ENCODE measurements at regions not wholly inside any gene's neighbourhood (a gene's known extent, or its start where the extent isn't known, plus 50 kb on each side); places are given as distances from the start of the nearest gene placed in this dataset.

DNA sequence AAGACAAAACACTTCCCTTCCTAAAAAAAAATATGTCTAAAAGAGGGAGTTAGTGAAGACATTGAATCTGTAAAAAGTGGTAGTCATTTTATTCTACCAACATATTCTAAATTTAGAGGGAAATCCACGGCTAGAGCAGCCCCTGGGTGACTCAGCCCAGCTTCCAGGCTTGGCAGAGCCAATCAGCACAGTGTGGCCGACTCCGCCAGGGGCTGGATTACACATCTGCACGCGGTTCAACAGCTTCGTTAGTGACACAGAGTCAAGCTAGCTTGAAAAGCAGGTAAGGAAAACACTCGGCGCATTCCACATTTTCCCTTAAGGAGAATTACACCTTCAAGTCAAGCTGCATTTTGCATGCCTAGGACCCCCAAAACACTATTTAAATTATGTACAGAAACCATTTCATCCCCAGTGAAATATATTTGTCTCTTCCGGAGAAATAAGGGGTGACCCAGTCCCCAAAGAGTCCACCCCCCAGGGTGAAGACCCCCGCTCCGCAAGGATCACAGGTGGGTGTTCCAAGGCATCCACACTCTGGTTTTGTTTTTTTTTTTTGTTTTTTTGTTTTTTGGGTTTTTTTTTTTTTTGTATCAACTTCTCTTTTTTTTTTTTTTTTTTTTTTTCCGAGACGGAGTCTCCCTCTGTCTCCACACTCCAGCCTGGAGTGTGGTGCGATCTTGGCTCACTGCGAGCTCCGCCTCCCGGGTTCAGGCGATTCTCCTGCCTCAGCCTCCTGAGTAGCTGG lies 58.4 kb upstream of the ARID1B start:
- TF ChIP-seq POLR2AphosphoS5 (IDR thresholded peaks at IDR 0.05) (peak in 1 of 3 donors; percentile 52), POLR2A (IDR thresholded peaks at IDR 0.05) (no peak)
- TF ChIP-seq, protein P1, sequence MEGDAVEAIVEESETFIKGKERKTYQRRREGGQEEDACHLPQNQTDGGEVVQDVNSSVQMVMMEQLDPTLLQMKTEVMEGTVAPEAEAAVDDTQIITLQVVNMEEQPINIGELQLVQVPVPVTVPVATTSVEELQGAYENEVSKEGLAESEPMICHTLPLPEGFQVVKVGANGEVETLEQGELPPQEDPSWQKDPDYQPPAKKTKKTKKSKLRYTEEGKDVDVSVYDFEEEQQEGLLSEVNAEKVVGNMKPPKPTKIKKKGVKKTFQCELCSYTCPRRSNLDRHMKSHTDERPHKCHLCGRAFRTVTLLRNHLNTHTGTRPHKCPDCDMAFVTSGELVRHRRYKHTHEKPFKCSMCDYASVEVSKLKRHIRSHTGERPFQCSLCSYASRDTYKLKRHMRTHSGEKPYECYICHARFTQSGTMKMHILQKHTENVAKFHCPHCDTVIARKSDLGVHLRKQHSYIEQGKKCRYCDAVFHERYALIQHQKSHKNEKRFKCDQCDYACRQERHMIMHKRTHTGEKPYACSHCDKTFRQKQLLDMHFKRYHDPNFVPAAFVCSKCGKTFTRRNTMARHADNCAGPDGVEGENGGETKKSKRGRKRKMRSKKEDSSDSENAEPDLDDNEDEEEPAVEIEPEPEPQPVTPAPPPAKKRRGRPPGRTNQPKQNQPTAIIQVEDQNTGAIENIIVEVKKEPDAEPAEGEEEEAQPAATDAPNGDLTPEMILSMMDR (IDR thresholded peaks at IDR 0.05), result no peak

Measured in suprapubic skin (tissue), 4 donors.